PC-3 (cell line): ENCODE measurements at regions not wholly inside any gene's neighbourhood (a gene's known extent, or its start where the extent isn't known, plus 50 kb on each side); places are given as distances from the start of the nearest gene placed in this dataset.

Source experiments
- EZH2 ChIP-seq: fragments of 300-600 bp; sonication (generic); IDR thresholded peaks from one replicate; pipeline ENCODE4 v1.6.1; 2017; ENCODE audit warnings: antibody characterized with exemption, mild to moderate bottlenecking, low read length; ENCODE audit not compliant: unreplicated experiment
- EZH2phosphoT487 ChIP-seq: fragments of 300-600 bp; sonication (generic); IDR thresholded peaks from 2 replicates; pipeline ENCODE4 v1.6.1; 2018; ENCODE audit warnings: mild to moderate bottlenecking, antibody characterized with exemption, low read length, borderline replicate concordance
- TF ChIP-seq, protein P1 (sequence below): fragments of 300-600 bp; sonication (generic); conservative IDR thresholded peaks from 2 replicates; pipeline ENCODE4 v1.5.1; 2017; ENCODE audit warnings: antibody characterized with exemption, low read depth, mild to moderate bottlenecking, low read length

DNA sequence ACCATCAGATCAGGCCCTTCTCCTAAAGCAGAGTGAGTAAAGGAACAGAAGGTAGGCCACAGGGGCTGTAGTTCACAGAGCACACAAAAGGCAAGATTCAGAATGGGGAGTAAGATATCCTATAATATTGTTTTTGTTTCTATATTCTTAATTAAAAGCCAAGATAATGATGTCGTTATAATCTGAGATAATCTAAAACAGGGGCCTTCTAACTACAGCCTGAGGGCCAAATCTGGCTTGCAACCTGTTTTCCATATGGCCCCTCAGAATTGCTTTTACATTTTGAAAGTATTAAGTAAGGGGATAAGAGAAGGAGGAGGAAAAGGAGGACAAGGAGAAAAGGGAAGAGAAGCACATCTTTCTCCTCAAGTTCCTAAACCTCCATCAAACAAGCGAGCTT is 435.8 kb downstream of the CSNK1G3 start:
- TF ChIP-seq, protein P1, sequence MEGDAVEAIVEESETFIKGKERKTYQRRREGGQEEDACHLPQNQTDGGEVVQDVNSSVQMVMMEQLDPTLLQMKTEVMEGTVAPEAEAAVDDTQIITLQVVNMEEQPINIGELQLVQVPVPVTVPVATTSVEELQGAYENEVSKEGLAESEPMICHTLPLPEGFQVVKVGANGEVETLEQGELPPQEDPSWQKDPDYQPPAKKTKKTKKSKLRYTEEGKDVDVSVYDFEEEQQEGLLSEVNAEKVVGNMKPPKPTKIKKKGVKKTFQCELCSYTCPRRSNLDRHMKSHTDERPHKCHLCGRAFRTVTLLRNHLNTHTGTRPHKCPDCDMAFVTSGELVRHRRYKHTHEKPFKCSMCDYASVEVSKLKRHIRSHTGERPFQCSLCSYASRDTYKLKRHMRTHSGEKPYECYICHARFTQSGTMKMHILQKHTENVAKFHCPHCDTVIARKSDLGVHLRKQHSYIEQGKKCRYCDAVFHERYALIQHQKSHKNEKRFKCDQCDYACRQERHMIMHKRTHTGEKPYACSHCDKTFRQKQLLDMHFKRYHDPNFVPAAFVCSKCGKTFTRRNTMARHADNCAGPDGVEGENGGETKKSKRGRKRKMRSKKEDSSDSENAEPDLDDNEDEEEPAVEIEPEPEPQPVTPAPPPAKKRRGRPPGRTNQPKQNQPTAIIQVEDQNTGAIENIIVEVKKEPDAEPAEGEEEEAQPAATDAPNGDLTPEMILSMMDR, result no peak
- TF ChIP-seq EZH2 (no peak), EZH2phosphoT487 (no peak)
